ENCODE measurements at regions not wholly inside any gene's neighbourhood (a gene's known extent, or its start where the extent isn't known, plus 50 kb on each side); places are given as distances from the start of the nearest gene placed in this dataset.
A peak's percentile ranks its signal among the peaks of the same experiment; 100 is the strongest.

DNA sequence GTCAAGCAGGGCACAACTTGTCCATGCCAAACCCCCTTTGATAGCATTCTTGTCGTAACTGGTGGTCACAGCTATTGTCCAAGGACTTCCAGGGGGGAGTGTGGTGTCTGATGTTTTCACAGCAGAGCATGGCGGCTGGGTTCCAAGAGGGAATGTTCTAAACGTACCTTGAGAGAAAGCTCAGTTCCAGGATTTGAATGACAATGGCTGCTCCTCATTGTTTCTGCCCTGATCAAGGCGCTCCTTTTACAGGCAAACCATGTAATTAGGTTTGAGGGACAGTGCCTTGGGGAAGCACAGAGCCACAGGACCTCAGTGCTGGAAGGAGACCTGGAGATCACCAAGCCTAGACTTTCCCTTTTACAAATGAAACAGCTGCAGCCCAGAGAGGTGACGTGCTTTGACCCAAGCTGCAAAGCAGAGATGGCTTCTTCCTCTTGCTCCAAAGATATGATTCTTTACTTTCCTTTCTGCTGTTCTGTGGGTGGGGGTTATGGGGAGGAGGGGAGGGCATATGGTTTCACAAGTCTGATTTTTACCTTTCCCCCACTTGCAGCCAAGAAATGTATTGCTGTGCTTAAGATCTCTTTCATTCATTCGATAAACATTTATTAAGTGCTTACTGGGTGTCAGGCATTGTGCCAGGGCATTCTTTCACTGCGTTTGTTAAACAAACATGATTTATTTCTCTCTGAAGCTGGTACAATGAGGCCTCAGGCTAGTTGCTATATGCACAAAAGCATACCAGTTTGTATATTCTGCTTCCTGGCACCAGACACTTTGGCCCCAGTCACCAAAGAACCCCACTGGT is 172.8 kb downstream of the KTN1 start:
- FAIRE-seq = peak; percentile 88

More for the DNA sequence above, 172.8 kb downstream of the KTN1 start:
- no TSS peak for BruUV-seq (replicated peaks)
- peak; percentile 93 for DNase-seq (ENCODE audit: low read depth, low spot score)
- ChIA-PET CTCF (interaction anchor here (0.9 to 2.1 kb wide), 12 partner anchors 17 to 738 kb away, joined by 3 to 8 read pairs (median 4); partner anchors contain the start of gene PELI2), POLR2A (interaction anchor here (0.5 kb wide), 1 partner anchor 364 kb away, joined by 3 read pairs; no protein-coding TSS in a partner anchor)
- Histone ChIP-seq H3K79me2 (ENCODE audit: control insufficient read depth, insufficient read depth, low read length) (no peaks in the 10 kb centered on the region), H3K4me3 (replicated peaks in 1 of 3; ENCODE audit: insufficient read depth in 1 of 3, low read depth in 1 of 3, low read length in 3 of 3) (no peak overlapping the region), H3K27me3 (ENCODE audit: control insufficient read depth in 2 of 2, insufficient read depth in 2 of 2, low read length in 2 of 2) (no peaks in the 10 kb centered on the region), H3K4me1 (ENCODE audit: control insufficient read depth, extremely low read depth, insufficient read depth, low read length) (peaks cover 10% of the 10 kb centered on the region), H3K36me3 (ENCODE audit: control insufficient read depth in 2 of 2, extremely low read depth in 1 of 2, insufficient read depth in 2 of 2, low read length in 2 of 2) (no peaks in the 10 kb centered on the region), H3K9me1 (replicated peaks; ENCODE audit: control insufficient read depth, extremely low read depth, insufficient read depth, low read length) (no peaks in the 10 kb centered on the region), H3K4me2 (ENCODE audit: insufficient read depth, low read length) (no peak overlapping the region), H3K9me3 (replicated peaks; ENCODE audit: control insufficient read depth, insufficient read depth, low read length) (no peaks in the 10 kb centered on the region), H3K27ac (ENCODE audit: insufficient read depth, low read depth, low read length) (no peak overlapping the region), H4K20me1 (replicated peaks; ENCODE audit: control insufficient read depth, extremely low read depth, insufficient read depth, low read length) (no peaks in the 10 kb centered on the region), H2AFZ (ENCODE audit: low read depth, low read length) (no peak overlapping the region), H3K9ac (replicated peaks; ENCODE audit: extremely low read depth, insufficient read depth, low read length) (no peak overlapping the region)
- TF ChIP-seq MYC (IDR thresholded peaks at IDR 0.05; ENCODE audit: low read depth, low read length) = no peak
- TF ChIP-seq, protein P1, sequence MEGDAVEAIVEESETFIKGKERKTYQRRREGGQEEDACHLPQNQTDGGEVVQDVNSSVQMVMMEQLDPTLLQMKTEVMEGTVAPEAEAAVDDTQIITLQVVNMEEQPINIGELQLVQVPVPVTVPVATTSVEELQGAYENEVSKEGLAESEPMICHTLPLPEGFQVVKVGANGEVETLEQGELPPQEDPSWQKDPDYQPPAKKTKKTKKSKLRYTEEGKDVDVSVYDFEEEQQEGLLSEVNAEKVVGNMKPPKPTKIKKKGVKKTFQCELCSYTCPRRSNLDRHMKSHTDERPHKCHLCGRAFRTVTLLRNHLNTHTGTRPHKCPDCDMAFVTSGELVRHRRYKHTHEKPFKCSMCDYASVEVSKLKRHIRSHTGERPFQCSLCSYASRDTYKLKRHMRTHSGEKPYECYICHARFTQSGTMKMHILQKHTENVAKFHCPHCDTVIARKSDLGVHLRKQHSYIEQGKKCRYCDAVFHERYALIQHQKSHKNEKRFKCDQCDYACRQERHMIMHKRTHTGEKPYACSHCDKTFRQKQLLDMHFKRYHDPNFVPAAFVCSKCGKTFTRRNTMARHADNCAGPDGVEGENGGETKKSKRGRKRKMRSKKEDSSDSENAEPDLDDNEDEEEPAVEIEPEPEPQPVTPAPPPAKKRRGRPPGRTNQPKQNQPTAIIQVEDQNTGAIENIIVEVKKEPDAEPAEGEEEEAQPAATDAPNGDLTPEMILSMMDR (IDR thresholded peaks at IDR 0.05; ENCODE audit: extremely low read depth in 1 of 2, insufficient read depth in 1 of 2, low read depth in 1 of 2, low read length in 2 of 2) = no peak
- TF ChIP-seq FOS (IDR thresholded peaks at IDR 0.05; ENCODE audit: borderline replicate concordance, insufficient read depth, low read length) = no peak
- TF ChIP-seq MAX (IDR thresholded peaks at IDR 0.05; ENCODE audit: insufficient read depth, insufficient read length) = no peak
- no peak for TF ChIP-seq POLR2A (IDR thresholded peaks at IDR 0.05; ENCODE audit: low read depth, low read length)
- TF ChIP-seq POLR2AphosphoS5 (IDR thresholded peaks at IDR 0.05; ENCODE audit: insufficient read depth, low read depth, low read length) = no peak
- no peak for TF ChIP-seq JUN (IDR thresholded peaks at IDR 0.05; ENCODE audit: borderline replicate concordance, insufficient read depth, insufficient read length, low read depth)
- no peak for TF ChIP-seq GATA2 (IDR thresholded peaks at IDR 0.05; ENCODE audit: insufficient read depth, insufficient read length, low read depth, low read length)
- TF ChIP-seq EZH2 (IDR thresholded peaks at IDR 0.05; ENCODE audit: borderline replicate concordance, low read depth, low read length, severe bottlenecking) = no peak
- intact Hi-C loops (cut with micrococcal nuclease) = loop anchor here (1.0 to 5.0 kb wide), 2 partner anchors 9 to 40 kb away; no protein-coding TSS in a partner anchor
- dilution Hi-C loops (cut with MboI; ENCODE audit: extremely low pct_ligation_motif_present, low sequenced_read_pairs) = no loop called here
